Mucosa of stomach (tissue), 1 donor: ENCODE measurements at regions not wholly inside any gene's neighbourhood (a gene's known extent, or its start where the extent isn't known, plus 50 kb on each side); places are given as distances from the start of the nearest gene placed in this dataset.

Source experiments
- H3K27me3 ChIP-seq: one replicate; pipeline ENCODE4 v1.7.0; 2013; ENCODE audit warnings: mild to moderate bottlenecking, low read length; ENCODE audit not compliant: control insufficient read depth, insufficient read depth
- H3K36me3 ChIP-seq: one replicate; pipeline ENCODE4 v1.7.0; 2013; ENCODE audit warnings: low read length; ENCODE audit not compliant: control insufficient read depth, insufficient read depth
- H3K4me1 ChIP-seq: one replicate; pipeline ENCODE4 v1.7.0; 2013; ENCODE audit warnings: mild to moderate bottlenecking, low read length; ENCODE audit not compliant: control insufficient read depth, insufficient read depth
- H3K4me3 ChIP-seq: one replicate; pipeline ENCODE4 v1.7.0; 2013; ENCODE audit warnings: low read length
- H3K9ac ChIP-seq: one replicate; pipeline ENCODE4 v1.7.0; 2013; ENCODE audit warnings: mild to moderate bottlenecking, low read length, moderate library complexity
- H3K9me3 ChIP-seq: one replicate; pipeline ENCODE4 v1.7.0; 2013; ENCODE audit warnings: mild to moderate bottlenecking, low read length, moderate library complexity; ENCODE audit not compliant: control insufficient read depth
- donor health status: Pancreatic carcinoma.

DNA sequence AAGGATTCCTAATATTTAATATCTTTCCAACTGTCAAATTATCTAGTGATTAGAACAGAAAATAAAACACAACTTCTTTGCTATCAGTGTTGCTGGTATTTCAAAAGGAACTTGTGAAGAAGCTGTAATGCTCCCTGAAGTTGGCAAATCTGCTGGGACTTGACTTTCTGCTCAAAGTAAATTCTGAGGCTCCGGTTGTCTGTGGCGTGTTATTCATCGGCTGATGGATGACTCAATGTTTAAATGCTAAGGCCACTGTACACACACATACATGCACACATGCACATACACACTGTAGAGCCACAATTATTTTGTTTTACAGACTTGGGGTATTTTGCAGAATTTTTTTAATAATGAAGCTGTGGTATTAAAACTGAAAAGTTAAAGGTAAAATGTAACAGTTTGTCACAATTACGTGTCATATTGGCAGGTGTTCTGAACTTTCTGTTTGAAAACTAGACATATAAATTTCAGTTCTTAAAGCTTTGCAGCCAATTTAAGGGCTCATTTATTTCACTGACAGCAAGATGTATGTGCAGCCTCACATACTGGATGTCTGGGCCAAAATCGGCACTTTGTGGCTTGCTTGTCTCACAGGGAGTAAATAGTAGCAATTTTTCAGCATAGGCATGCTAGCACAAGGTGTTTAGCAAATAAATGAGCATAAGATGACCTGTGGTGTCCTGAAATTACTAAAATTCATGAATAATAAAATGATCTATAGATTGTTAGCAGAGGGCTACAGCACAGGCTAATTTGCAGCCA, 1691.7 kb upstream of the PCDH20 start:
- H3K36me3 ChIP-seq, result no peaks in the 10 kb centered on the region
- H3K4me1 ChIP-seq, result no peaks in the 10 kb centered on the region

DNA sequence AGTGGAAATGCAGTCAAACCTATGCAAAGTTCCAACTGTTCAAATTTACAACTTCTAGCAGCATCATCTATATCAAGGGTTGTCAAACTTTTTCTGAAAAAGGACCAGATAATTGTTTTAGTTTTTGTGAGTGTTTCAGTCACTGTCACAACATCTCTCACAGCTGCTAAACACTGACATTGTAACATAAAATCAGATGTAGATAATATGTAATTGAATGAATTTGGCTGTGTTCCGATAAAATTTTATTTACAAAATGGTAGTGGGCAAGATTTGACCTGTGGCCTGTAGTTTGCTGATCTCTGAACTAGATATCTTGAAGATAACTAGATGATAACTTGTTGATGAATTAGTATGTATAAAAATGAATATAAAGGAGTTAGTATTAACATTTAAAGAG, 1679.1 kb upstream of the PCDH20 start:
- Histone ChIP-seq H3K4me1 (no peaks in the 10 kb centered on the region), H3K9ac (no peak overlapping the region), H3K9me3 (no peaks in the 10 kb centered on the region), H3K4me3 (no peak overlapping the region), H3K36me3 (no peaks in the 10 kb centered on the region), H3K27me3 (no peaks in the 10 kb centered on the region)

More for the DNA sequence above, 1691.7 kb upstream of the PCDH20 start:
- Histone ChIP-seq H3K9me3 (no peaks in the 10 kb centered on the region), H3K9ac (no peak overlapping the region), H3K27me3 (no peaks in the 10 kb centered on the region), H3K4me3 (no peak overlapping the region)

DNA sequence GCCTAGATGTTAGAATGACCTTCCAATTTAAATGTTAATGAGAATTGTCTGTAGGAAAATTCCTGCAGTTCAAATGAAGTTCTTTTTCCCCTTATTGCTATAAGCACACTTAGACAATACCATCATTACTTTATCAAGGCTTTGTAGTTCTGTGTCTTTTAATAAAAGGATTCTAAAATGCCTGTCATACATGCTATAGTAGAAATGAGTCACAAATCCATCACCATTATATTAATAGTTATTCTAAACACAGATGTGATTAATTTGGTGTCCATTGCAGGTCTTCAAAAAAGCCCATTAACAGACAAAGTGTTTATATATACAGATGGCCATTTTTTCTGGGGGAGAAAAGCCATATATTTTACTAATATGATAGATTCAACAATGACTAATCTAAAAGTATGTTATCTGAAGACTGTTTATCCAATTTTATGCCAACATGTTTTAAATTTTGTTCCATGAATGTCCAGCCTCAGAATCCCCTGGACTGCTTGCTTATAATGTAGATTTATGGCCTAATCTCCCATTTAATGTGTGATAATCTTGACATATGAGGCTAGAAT, 1678.3 kb upstream of the PCDH20 start:
- Histone ChIP-seq H3K36me3 (no peaks in the 10 kb centered on the region), H3K27me3 (no peaks in the 10 kb centered on the region), H3K4me3 (no peak overlapping the region), H3K9ac (no peak overlapping the region), H3K9me3 (no peaks in the 10 kb centered on the region), H3K4me1 (no peaks in the 10 kb centered on the region)

DNA sequence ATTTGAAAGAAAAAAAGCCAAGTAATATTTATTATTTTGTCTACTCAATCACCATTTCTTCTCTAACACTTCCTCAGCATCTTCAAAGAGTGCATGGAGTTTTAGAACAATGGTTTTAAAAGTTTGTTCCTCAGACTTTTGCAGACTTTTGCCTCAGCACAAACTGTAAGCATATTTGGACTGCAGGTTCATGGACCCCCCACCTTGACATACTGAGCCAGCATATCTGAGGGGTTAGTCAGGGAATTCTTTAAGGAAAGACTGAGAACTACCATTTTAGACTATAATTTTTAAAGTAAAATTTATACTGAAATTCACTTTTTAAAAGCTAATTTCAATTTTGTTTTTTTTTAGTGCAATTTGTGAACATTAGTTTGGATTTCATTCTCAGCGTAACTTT, 1676.8 kb upstream of the PCDH20 start:
- Histone ChIP-seq H3K4me3 (no peak overlapping the region), H3K27me3 (no peaks in the 10 kb centered on the region), H3K4me1 (no peaks in the 10 kb centered on the region), H3K9me3 (no peaks in the 10 kb centered on the region), H3K9ac (no peak overlapping the region), H3K36me3 (no peaks in the 10 kb centered on the region)

DNA sequence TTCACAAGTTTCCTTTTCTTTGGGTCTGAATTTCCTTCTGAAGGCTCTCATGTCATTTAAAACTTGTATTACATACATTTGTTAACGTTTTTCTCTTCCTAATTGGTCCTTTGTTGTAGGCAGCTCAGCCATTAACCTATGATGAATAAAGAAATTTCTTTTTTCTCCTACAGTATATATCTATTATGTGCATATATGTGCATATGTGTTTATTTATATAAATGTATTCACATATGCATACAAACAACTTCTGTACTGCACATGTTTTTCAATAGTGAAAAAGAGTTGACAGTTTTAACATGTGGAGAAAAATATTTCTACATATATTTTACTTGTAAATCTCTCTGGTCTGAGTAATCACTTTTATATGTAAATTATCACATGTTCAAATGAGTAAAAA, 1674.9 kb upstream of the PCDH20 start:
- H3K9me3 ChIP-seq, result no peaks in the 10 kb centered on the region
- H3K4me3 ChIP-seq, result no peak overlapping the region
- H3K4me1 ChIP-seq, result no peaks in the 10 kb centered on the region
- H3K27me3 ChIP-seq, result no peaks in the 10 kb centered on the region
- no peaks in the 10 kb centered on the region for H3K36me3 ChIP-seq
- no peak overlapping the region for H3K9ac ChIP-seq

DNA sequence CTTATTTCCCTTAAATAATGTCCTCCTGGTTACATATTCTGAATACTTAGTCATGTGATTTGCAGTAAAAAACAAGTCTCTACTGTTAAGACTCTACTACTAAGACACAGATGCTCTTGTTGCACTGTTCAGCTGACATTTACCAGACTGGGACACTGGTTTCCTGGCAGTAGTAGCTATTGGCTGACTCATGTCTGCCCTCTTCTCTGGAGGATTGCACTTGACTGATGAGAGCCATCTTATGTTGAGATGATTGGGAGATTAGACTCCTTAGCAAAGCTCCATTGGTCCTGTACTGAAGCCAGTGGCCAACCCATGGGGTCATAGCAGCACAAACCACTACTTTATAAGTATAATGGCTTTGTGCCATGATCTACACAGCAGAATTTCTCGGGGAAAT, 1672.6 kb upstream of the PCDH20 start:
- Histone ChIP-seq H3K36me3 (no peaks in the 10 kb centered on the region), H3K4me3 (no peak overlapping the region), H3K27me3 (no peaks in the 10 kb centered on the region), H3K4me1 (no peaks in the 10 kb centered on the region), H3K9ac (no peak overlapping the region), H3K9me3 (no peaks in the 10 kb centered on the region)

DNA sequence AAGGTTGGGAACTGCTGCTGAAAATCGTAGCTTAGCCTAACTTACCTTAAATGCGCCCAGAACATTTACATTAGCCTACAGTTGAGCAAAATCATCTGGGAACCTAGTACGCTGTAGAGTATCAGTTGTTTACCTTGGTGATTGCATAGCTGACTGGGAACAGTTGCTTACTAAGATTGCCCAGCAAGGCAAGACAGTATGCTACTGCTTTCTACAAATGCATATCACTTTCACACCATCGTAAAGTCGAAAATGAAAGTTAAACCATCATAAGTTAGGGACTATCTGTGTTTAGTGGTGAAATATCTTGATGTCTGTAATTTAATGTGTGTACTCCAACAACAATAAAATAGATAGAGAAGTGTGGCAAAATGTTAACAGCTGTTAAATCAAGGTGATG, 1670.6 kb upstream of the PCDH20 start:
- Histone ChIP-seq H3K27me3 (no peaks in the 10 kb centered on the region), H3K9me3 (no peaks in the 10 kb centered on the region), H3K36me3 (no peaks in the 10 kb centered on the region), H3K4me3 (no peak overlapping the region), H3K9ac (no peak overlapping the region), H3K4me1 (no peaks in the 10 kb centered on the region)

DNA sequence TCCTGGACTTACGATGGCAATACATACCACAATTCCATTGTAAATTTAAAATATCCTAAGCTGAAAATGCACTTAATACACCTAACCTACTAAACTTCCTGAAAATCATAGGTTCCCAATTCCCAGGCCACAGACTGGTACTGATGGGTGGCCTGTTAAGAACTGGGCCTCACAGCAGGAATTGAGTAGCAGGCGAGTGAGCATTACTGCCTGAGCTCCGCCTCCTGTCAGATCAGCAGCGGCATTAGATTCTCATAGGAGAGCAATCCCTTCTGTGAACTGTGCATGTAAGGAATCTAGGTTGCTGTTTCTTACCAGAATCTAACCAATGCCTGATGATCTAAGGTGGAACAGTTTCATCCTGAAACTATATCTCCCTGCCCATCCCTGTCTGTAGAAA, 1670.2 kb upstream of the PCDH20 start:
- no peak overlapping the region for H3K4me3 ChIP-seq
- no peaks in the 10 kb centered on the region for H3K4me1 ChIP-seq
- H3K9me3 ChIP-seq, result no peaks in the 10 kb centered on the region
- no peak overlapping the region for H3K9ac ChIP-seq
- no peaks in the 10 kb centered on the region for H3K36me3 ChIP-seq
- no peaks in the 10 kb centered on the region for H3K27me3 ChIP-seq

DNA sequence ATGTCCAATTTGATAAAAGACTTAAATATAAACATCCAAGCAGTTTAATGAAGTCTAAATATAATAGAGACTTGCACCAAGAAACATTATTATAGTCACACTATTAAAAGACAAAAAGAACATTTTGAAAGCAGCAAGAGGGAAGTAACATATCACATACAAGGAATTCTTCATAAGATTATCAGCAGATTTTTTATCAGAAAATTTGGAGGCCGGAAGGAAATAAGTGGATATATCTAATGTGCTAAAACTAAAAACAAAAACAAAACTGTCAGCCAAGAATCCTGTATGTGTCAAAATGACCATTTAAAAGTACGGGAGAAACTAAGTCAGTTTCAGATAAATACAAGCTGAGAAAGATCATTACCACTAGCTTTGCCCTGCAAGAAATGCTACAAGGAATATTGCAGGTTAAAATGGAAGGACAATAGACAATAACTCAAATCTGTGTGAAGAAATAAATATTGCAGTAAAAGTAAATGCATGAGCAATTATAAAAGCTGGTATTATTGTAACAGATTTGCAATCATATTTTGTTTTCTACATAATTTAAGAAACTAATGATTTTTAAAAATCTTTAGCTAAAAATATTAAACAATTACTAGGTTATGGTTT, 1665.9 kb upstream of the PCDH20 start:
- no peak overlapping the region for H3K4me3 ChIP-seq
- H3K36me3 ChIP-seq, result no peaks in the 10 kb centered on the region
- H3K27me3 ChIP-seq, result no peaks in the 10 kb centered on the region
- no peak overlapping the region for H3K9ac ChIP-seq
- H3K4me1 ChIP-seq, result no peaks in the 10 kb centered on the region
- H3K9me3 ChIP-seq, result no peaks in the 10 kb centered on the region

DNA sequence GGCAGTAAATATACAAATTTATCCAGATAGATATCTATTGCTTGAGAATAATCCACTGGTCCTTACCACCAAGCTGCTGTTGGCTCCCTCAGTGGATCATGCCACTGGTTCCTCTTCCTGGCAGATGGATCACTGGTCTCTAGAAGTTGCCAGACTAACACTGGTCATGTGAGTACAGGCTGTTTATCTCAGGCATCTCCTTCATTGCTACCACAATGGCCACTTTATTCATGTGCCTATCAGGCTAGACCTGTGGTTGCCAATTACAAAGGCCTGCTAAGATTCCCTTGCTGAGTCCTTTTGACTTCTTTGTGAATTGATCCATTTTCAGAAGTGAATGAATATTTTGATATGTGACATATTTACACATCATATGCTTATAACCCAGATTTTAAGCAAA, 1659.5 kb upstream of the PCDH20 start:
- no peaks in the 10 kb centered on the region for H3K36me3 ChIP-seq
- H3K9ac ChIP-seq, result no peak overlapping the region
- no peak overlapping the region for H3K4me3 ChIP-seq
- no peaks in the 10 kb centered on the region for H3K27me3 ChIP-seq
- H3K4me1 ChIP-seq, result no peaks in the 10 kb centered on the region
- H3K9me3 ChIP-seq, result no peaks in the 10 kb centered on the region

DNA sequence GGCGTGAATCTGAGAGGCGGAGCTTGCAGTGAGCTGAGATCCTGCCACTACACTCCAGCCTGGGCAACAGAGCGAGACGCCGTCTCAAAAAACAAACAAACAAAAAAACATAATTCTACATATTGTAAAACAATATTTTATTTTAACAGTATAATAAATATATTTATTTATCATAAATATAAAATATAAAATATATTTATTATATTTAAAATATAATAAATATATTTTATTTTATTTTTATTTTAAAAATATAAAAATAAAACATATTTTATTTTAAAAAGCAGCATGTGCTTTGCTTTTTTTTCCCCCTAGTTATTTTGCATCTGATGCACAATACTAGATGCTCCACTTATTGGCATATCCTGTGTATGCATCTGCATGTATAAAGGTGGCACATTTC, 1634.6 kb upstream of the PCDH20 start:
- no peak overlapping the region for H3K9ac ChIP-seq
- H3K36me3 ChIP-seq, result no peaks in the 10 kb centered on the region
- no peaks in the 10 kb centered on the region for H3K27me3 ChIP-seq
- H3K4me1 ChIP-seq, result no peaks in the 10 kb centered on the region
- no peak overlapping the region for H3K4me3 ChIP-seq
- H3K9me3 ChIP-seq, result no peaks in the 10 kb centered on the region

DNA sequence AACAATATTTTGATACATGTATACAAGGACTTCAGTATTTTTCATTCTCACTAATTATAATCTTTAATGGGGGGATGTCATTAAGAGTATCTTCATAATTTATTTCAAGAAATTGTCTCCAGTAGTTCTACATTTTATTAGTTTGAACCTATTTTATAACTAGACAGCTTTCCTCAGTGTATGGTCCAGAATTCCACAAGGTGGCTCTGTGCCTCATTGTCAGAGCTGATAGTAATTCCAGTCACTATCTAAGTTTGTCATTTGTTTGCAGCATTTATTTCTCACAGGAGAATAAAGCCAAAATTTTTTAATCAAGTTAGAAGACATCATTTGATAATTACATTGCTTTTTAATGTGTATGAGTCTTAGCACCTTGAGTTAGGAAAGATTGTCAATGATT, 1633.0 kb upstream of the PCDH20 start:
- H3K9me3 ChIP-seq, result no peaks in the 10 kb centered on the region
- no peak overlapping the region for H3K4me3 ChIP-seq
- no peaks in the 10 kb centered on the region for H3K27me3 ChIP-seq
- no peaks in the 10 kb centered on the region for H3K4me1 ChIP-seq
- H3K9ac ChIP-seq, result no peak overlapping the region
- H3K36me3 ChIP-seq, result no peaks in the 10 kb centered on the region
